Ascending aorta (tissue), 2 donors: ENCODE measurements at regions not wholly inside any gene's neighbourhood (a gene's known extent, or its start where the extent isn't known, plus 50 kb on each side); places are given as distances from the start of the nearest gene placed in this dataset.

ENCODE experiments used
- DNase-seq, 2 donors: peaks; one replicate each; pipeline ENCODE4 v3.0.0-alpha.2; 2019; ENCODE audit warnings: low spot score in 2 of 2
- H3K27ac ChIP-seq, 2 donors: fragments of 200-600 bp; sonication (generic); one replicate each; pipeline ENCODE4 v1.5.1; 2016 to 2017; ENCODE audit warnings: mild to moderate bottlenecking in 1 of 2
- H3K27me3 ChIP-seq: fragments of 200-600 bp; sonication (generic); one replicate; pipeline ENCODE4 v1.5.1; 2017
- H3K36me3 ChIP-seq, 2 donors: fragments of 200-600 bp; sonication (generic); one replicate each; pipeline ENCODE4 v1.5.1; 2016
- H3K4me1 ChIP-seq, 2 donors: fragments of 200-600 bp; sonication (generic); one replicate each; pipeline ENCODE4 v1.5.1; 2016 to 2017; ENCODE audit warnings: mild to moderate bottlenecking in 1 of 2
- H3K4me3 ChIP-seq, 2 donors: fragments of 200-600 bp; sonication (generic); one replicate each; pipeline ENCODE4 v1.5.1; 2016 to 2017; ENCODE audit warnings: mild to moderate bottlenecking in 1 of 2
- H3K9me3 ChIP-seq, 2 donors: fragments of 200-600 bp; sonication (generic); one replicate each; pipeline ENCODE4 v1.5.1; 2016
- intact Hi-C: fragments of 100-400 bp; cut with DNase I; formaldehyde crosslinking; loops from one replicate; pipeline ENCODE4 v1.15.1; 2023
- TF ChIP-seq, protein P1 (sequence below), 3 experiments: fragments of 200-600 bp in 2 of 3; fragments of 450-650 bp in 1 of 3; sonication (generic) in 2 of 3; IDR thresholded peaks; one replicate each; pipeline ENCODE4 v1.5.1; 2016 to 2019; ENCODE audit warnings: antibody characterized with exemption in 3 of 3, mild to moderate bottlenecking in 1 of 3, moderate library complexity in 1 of 3

DNA sequence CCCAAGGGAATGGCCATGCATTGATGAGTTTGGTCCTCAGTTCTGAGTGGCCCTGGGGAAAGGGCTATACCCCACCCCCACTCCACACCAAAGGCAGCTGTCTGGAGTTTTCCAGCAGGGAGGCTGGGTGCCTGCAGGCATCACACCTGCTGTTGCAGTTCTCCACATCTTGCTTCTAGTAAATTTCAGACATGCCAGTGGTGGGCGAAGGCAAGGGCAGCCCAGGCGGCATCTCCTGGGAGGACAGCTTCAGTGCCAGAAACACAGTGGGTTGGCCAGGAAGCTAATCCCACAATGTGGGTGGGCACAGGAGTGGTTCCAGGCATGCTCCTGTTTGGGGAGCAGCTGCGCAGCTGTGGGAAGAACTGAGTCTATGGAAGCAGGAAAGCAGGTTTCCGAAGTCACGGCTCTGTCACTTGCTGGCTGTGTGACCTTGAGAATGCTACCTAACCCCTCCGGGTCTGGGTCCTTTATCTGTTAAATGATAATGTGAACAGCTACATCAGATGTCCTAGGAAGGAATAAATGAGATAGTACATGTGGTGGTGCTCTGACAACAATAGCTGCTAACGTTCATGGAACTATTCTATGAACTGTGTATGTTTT, 84.6 kb upstream of the SPTBN1 start:
- Histone ChIP-seq H3K4me3 (no peak overlapping the region), H3K36me3 (no peaks in the 10 kb centered on the region), H3K9me3 (no peaks in the 10 kb centered on the region), H3K4me1 (peaks cover 0 to 10% of the 10 kb centered on the region in 2 donors), H3K27me3 (no peaks in the 10 kb centered on the region), H3K27ac (no peak overlapping the region)
- DNase-seq: no peak
- intact Hi-C loops: no loop called here
- TF ChIP-seq, protein P1, sequence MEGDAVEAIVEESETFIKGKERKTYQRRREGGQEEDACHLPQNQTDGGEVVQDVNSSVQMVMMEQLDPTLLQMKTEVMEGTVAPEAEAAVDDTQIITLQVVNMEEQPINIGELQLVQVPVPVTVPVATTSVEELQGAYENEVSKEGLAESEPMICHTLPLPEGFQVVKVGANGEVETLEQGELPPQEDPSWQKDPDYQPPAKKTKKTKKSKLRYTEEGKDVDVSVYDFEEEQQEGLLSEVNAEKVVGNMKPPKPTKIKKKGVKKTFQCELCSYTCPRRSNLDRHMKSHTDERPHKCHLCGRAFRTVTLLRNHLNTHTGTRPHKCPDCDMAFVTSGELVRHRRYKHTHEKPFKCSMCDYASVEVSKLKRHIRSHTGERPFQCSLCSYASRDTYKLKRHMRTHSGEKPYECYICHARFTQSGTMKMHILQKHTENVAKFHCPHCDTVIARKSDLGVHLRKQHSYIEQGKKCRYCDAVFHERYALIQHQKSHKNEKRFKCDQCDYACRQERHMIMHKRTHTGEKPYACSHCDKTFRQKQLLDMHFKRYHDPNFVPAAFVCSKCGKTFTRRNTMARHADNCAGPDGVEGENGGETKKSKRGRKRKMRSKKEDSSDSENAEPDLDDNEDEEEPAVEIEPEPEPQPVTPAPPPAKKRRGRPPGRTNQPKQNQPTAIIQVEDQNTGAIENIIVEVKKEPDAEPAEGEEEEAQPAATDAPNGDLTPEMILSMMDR (IDR thresholded peaks at IDR 0.05): no peak

DNA sequence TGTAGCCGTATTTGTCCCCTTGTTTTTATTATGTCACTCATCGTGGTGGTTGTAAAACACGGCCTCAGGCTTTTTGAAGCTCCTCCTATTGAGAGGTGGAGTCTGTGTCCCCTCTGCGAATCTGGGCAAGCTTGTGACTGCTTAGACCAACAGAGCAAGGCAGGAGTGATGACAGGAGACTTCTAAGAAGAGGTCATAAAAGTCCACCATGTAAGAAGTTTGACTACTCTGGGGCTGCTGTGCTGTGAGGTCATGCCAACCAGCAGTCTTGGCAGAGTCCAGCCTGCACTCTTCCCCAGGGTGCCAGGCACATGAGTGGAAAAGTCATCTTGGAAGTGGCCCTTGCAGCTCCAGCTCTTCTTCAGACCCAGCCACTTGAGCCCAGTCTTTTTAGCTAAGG, 83.8 kb upstream of the SPTBN1 start:
- intact Hi-C loops: no loop called here
- H3K36me3 ChIP-seq: no peaks in the 10 kb centered on the region
- H3K4me1 ChIP-seq: peaks cover 0 to 10% of the 10 kb centered on the region in 2 donors
- H3K4me3 ChIP-seq: no peak overlapping the region
- H3K9me3 ChIP-seq: no peaks in the 10 kb centered on the region
- DNase-seq: no peak
- TF ChIP-seq, protein P1 (IDR thresholded peaks at IDR 0.05): no peak
- no peak overlapping the region for H3K27ac ChIP-seq
- no peaks in the 10 kb centered on the region for H3K27me3 ChIP-seq

DNA sequence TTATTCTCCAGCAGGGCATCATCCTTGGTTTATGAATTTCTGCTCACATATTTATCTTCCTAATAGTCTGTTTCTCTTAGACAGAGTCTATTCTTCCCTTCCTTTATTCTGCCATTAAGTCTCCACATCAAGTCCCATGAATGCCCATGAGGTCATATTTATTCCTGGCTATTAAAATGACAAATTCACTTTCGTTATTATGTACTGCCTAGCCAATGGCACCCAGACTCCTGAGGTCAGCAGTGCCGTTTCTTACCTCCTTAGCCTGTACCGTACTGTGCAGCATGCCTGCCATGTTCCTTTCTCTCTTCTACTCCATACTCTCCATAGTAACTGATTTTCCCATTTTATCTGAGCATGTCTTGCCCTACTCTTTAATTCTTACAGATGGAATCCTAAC, 82.3 kb upstream of the SPTBN1 start:
- no peaks in the 10 kb centered on the region for H3K9me3 ChIP-seq
- no peak overlapping the region for H3K27ac ChIP-seq
- TF ChIP-seq, protein P1 (IDR thresholded peaks at IDR 0.05): no peak
- no peaks in the 10 kb centered on the region for H3K36me3 ChIP-seq
- intact Hi-C loops: no loop called here
- H3K4me1 ChIP-seq: peaks cover 0 to 10% of the 10 kb centered on the region in 2 donors
- no peak for DNase-seq
- H3K4me3 ChIP-seq: no peak overlapping the region
- H3K27me3 ChIP-seq: no peaks in the 10 kb centered on the region

DNA sequence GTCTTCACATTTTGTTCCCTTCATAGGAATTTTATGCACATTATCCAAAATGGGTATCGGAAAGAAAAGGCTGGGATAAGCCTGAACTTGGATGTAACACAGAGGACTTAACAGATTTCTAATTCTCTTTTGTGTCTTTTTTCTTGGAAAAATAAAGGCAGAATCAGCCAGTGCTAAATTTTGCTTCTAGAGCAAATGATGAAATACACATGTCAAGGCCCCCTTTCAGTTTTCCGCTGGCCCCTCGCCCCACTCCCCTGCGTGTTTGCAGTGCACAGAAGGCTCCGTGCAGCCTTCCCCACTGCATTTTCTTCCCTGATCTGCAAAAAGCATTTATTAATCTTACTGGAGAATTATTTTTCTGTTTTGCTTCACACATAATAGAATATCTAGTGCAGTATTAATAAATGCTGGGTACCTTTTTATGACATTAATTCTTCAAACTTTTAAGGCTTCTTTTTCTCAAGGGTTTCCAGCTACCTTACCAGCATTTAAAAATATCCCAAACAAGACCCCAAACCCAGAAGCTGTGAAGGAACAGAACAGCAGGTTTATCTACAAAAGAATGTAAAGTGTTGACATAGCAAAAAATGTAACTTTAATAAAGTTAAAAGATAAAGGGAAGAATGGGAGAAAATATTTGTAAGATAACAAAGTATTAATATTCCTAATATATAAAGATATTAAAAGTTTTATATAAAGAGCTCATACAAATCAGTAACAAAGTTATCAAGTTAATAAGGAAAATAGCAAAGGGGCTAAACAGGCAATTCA, 81.3 kb upstream of the SPTBN1 start:
- TF ChIP-seq, protein P1 (IDR thresholded peaks at IDR 0.05): no peak
- Histone ChIP-seq H3K27ac (no peak overlapping the region), H3K4me1 (peaks cover 0 to 10% of the 10 kb centered on the region in 2 donors), H3K27me3 (no peaks in the 10 kb centered on the region), H3K36me3 (no peaks in the 10 kb centered on the region), H3K4me3 (no peak overlapping the region), H3K9me3 (no peaks in the 10 kb centered on the region)
- intact Hi-C loops: no loop called here
- no peak for DNase-seq

DNA sequence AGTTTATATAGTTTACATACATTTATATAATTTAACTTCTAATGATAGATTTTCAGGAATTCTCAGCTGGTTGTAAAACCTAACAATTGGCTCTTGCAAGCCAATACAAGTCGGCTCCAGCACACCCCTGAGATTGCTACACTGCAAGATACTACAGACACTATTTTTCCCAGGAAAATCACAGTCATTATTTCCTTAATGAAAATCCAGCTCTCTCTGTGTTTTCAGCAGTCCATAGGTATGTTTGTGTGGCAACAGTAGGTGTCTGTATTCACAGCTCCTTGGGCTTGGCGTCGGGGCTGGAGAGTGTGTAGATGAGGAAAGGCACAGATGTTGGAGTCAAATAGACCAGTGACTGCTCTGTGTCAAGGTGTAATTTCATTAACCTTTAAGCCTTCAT, 78.7 kb upstream of the SPTBN1 start:
- TF ChIP-seq, protein P1 (IDR thresholded peaks at IDR 0.05): no peak
- Histone ChIP-seq H3K36me3 (no peaks in the 10 kb centered on the region), H3K27ac (no peak overlapping the region), H3K4me3 (no peak overlapping the region), H3K27me3 (no peaks in the 10 kb centered on the region), H3K9me3 (no peaks in the 10 kb centered on the region), H3K4me1 (peaks cover 0 to 4% of the 10 kb centered on the region in 2 donors)
- DNase-seq: no peak
- intact Hi-C loops: no loop called here
